OCI-LY7 (cell line): ENCODE measurements at regions not wholly inside any gene's neighbourhood (a gene's known extent, or its start where the extent isn't known, plus 50 kb on each side); places are given as distances from the start of the nearest gene placed in this dataset.

ENCODE experiments used
- EZH2phosphoT487 ChIP-seq: fragments of 200-600 bp; sonication (generic); IDR thresholded peaks from 2 replicates; pipeline ENCODE4 v1.6.1; 2018; ENCODE audit warnings: low read depth, borderline replicate concordance, mild to moderate bottlenecking, mixed run types, antibody characterized with exemption, low read length, moderate library complexity, mixed read lengths
- TF ChIP-seq, protein P1 (sequence below): fragments of 200-600 bp; sonication (generic); conservative IDR thresholded peaks from 2 replicates; pipeline ENCODE4 v1.5.1; 2014; ENCODE audit warnings: mild to moderate bottlenecking, antibody characterized with exemption, low read length, moderate library complexity, mixed read lengths

DNA sequence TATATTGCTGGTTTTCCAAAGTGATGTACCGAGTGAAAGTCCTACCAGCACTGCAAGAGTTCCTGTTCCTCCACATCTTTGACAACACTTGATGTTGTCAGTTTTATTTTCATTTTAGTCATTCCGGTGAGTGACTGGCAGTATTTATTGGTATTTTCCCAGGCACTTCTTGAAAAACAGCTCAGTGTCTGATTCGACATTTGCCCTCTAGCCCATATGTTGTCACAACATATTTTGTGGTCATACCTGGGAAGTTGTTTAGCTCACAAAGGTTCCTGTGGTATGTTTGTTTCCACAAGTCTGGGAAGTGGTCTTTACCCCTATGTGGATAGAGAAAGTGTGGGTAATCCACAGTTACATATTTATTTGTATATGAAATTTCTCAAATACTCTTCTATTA, 463.6 kb downstream of the HAPSTR1 start:
- no peak for TF ChIP-seq EZH2phosphoT487
- TF ChIP-seq, protein P1, sequence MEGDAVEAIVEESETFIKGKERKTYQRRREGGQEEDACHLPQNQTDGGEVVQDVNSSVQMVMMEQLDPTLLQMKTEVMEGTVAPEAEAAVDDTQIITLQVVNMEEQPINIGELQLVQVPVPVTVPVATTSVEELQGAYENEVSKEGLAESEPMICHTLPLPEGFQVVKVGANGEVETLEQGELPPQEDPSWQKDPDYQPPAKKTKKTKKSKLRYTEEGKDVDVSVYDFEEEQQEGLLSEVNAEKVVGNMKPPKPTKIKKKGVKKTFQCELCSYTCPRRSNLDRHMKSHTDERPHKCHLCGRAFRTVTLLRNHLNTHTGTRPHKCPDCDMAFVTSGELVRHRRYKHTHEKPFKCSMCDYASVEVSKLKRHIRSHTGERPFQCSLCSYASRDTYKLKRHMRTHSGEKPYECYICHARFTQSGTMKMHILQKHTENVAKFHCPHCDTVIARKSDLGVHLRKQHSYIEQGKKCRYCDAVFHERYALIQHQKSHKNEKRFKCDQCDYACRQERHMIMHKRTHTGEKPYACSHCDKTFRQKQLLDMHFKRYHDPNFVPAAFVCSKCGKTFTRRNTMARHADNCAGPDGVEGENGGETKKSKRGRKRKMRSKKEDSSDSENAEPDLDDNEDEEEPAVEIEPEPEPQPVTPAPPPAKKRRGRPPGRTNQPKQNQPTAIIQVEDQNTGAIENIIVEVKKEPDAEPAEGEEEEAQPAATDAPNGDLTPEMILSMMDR, result no peak
